Brain microvascular endothelial cell (primary cell): ENCODE measurements at regions not wholly inside any gene's neighbourhood (a gene's known extent, or its start where the extent isn't known, plus 50 kb on each side); places are given as distances from the start of the nearest gene placed in this dataset.
"Not testable (repeated sequence)": the region's sequence is repeated elsewhere in the genome, so short reads cannot be mapped to it uniquely, and the experiment has no call there.

Source experiments
- DNase-seq: peaks from one replicate; pipeline ENCODE4 v3.0.0-alpha.2; 2020
- H3K27ac ChIP-seq: fragments of 250-450 bp; sonication (Bioruptor Pico); 2 replicates; pipeline ENCODE4 v1.5.1; 2020; ENCODE audit warnings: mild to moderate bottlenecking, moderate library complexity
- H3K27me3 ChIP-seq: fragments of 250-450 bp; sonication (Bioruptor Pico); replicated peaks from 2 replicates; pipeline ENCODE4 v1.5.1; 2020; ENCODE audit warnings: mild to moderate bottlenecking
- H3K36me3 ChIP-seq: fragments of 250-450 bp; sonication (Bioruptor Pico); replicated peaks from 2 replicates; pipeline ENCODE4 v1.5.1; 2020; ENCODE audit warnings: mild to moderate bottlenecking
- H3K4me3 ChIP-seq: 2 replicates; pipeline ENCODE4 v1.5.1; 2011; ENCODE audit warnings: low read depth, mild to moderate bottlenecking, control low read depth, low read length, moderate library complexity
- in situ Hi-C: cut with HindIII; loops from 2 replicates; pipeline ENCODE4 v1.10.0; 2017; ENCODE audit warnings: low sequenced_read_pairs, low pct_ligation_motif_present
- TF ChIP-seq, protein P1 (sequence below): IDR thresholded peaks from 2 replicates; pipeline ENCODE4 v1.5.1; 2011; ENCODE audit warnings: low read depth, mild to moderate bottlenecking, moderate library complexity, low read length, control low read depth, inconsistent platforms; ENCODE audit errors: missing control alignments

DNA sequence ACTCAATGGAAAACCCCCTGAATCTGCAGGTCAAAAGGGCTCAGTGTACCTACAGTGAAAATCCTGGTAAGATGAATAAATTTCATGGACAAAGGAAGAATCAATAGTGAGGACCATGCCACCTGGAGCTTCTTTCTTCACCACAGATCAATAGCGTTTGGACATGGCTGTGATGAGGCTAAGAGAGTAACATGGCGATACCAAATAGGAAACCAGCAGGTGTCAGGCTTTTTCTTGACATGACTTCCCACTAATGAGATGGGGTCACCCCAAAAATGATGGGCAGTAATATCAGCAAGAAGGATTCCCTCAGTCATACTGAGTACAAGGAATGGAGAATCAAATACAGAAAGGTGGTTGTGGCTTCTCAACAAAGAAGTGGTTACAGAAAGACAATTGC is 208.5 kb upstream of the PLPPR1 start:
- TF ChIP-seq, protein P1, sequence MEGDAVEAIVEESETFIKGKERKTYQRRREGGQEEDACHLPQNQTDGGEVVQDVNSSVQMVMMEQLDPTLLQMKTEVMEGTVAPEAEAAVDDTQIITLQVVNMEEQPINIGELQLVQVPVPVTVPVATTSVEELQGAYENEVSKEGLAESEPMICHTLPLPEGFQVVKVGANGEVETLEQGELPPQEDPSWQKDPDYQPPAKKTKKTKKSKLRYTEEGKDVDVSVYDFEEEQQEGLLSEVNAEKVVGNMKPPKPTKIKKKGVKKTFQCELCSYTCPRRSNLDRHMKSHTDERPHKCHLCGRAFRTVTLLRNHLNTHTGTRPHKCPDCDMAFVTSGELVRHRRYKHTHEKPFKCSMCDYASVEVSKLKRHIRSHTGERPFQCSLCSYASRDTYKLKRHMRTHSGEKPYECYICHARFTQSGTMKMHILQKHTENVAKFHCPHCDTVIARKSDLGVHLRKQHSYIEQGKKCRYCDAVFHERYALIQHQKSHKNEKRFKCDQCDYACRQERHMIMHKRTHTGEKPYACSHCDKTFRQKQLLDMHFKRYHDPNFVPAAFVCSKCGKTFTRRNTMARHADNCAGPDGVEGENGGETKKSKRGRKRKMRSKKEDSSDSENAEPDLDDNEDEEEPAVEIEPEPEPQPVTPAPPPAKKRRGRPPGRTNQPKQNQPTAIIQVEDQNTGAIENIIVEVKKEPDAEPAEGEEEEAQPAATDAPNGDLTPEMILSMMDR = no peak
- no peak for DNase-seq
- no peaks in the 10 kb centered on the region for H3K36me3 ChIP-seq
- H3K27me3 ChIP-seq = no peaks in the 10 kb centered on the region
- no peak overlapping the region for H3K27ac ChIP-seq
- in situ Hi-C loops = no loop called here
- no peak overlapping the region for H3K4me3 ChIP-seq

DNA sequence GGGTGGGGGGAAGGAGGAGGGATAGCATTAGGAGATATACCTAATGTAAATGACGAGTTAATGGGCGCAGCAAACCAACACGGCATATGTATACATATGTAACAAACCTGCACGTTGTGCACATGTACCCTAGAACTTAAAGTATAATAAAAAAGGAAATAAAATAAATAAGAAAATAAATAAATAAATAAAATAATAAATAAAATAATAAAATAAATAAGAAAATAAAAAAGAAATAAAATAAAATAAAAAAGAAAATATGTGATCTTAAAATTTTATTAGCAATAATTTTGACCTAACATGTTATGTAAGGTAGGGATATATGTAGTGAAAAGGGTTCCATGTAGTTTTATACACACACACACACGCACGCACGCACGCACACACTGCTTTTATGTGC is 195.5 kb upstream of the PLPPR1 start:
- H3K27ac ChIP-seq, in situ Hi-C loops, H3K4me3 ChIP-seq, H3K36me3 ChIP-seq, DNase-seq, H3K27me3 ChIP-seq: not testable (repeated sequence)

DNA sequence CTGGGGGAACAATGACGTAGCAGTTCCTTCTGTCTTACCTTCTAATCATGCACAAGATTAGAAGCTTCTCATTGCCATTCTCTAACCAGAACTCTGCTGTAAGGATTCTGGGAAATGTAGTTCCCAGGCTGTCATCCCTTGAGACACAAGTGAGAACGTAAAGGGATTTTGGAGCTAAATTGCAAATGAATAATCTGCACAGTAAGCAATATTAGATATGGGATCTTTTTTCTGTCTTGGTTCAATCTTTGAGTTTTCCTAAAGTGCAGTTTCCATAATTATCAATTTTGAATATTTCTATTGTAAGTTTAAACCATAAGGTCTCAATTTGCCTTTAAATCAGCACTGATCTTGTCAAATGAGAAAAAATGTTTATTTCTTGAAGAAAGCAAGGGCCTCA is 189.7 kb upstream of the PLPPR1 start:
- no peaks in the 10 kb centered on the region for H3K36me3 ChIP-seq
- H3K27me3 ChIP-seq = no peaks in the 10 kb centered on the region
- H3K4me3 ChIP-seq = no peak overlapping the region
- no peak overlapping the region for H3K27ac ChIP-seq
- DNase-seq = no peak
- in situ Hi-C loops = no loop called here
- TF ChIP-seq, protein P1 = no peak

DNA sequence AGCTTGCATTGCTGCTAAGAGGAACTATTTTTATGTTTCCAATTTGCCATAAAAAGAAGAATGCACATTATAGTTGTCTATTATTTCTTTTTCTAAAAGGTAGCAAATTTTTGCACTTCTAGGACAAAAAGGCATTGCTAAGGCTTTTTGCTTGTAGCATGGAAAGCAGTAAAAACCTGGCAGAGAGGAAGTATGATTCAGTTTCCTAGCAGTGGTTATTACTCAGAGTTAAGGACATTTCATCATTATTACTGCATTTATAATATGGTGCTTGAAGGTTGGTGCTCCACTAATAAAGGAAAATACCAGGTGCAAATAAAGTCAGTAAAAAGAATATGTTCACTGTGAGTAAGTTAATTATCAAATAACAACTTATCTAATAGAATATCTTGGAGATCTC is 179.8 kb upstream of the PLPPR1 start:
- Histone ChIP-seq H3K4me3 (no peak overlapping the region), H3K27me3 (no peaks in the 10 kb centered on the region), H3K27ac (no peak overlapping the region), H3K36me3 (no peaks in the 10 kb centered on the region)
- in situ Hi-C loops = no loop called here
- TF ChIP-seq, protein P1 = no peak
- no peak for DNase-seq

DNA sequence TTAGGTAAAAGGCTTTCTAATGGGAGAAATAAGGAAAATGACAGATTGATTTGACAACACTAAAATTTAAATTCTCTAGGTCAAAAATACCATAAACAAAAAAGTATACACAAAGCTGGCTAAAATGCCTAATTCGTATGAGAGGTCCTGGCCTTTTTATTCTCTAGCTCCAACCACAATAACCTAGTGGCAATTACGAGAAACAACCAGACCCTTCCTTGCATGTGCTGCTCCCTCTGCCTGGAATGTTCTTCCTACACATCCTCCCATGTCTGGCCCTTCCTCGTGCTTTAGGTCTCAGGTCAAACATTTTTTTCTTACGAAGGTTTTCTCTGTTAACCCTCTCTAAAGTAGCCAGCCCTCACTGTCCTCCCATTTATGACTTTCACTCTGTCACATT is 176.4 kb upstream of the PLPPR1 start:
- in situ Hi-C loops = no loop called here
- no peaks in the 10 kb centered on the region for H3K36me3 ChIP-seq
- H3K4me3 ChIP-seq = no peak overlapping the region
- no peak for DNase-seq
- H3K27ac ChIP-seq = no peak overlapping the region
- TF ChIP-seq, protein P1 = no peak
- no peaks in the 10 kb centered on the region for H3K27me3 ChIP-seq

DNA sequence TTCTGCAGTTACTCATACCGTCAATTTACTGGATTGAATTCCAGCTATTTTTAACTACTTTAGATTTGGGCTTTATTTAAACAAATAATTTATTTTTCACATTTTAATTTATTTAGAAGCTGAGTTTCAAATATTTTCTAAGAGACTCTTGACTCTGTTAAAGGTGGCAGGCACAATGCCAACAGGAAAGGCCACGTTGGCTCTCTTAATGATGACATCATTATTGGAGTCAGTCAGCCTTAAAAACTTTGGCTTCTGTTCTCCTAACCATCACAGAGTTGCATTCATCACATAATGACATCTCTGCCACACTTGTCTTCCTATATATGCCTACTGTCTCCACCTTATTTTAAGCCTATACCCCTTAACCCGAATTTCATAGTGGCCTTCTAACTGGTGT is 172.3 kb upstream of the PLPPR1 start:
- TF ChIP-seq, protein P1 = no peak
- in situ Hi-C loops = no loop called here
- H3K36me3 ChIP-seq = no peaks in the 10 kb centered on the region
- no peaks in the 10 kb centered on the region for H3K27me3 ChIP-seq
- H3K4me3 ChIP-seq = no peak overlapping the region
- DNase-seq = no peak
- H3K27ac ChIP-seq = no peak overlapping the region
